HAP-1 (cell line): ENCODE measurements at regions not wholly inside any gene's neighbourhood (a gene's known extent, or its start where the extent isn't known, plus 50 kb on each side); places are given as distances from the start of the nearest gene placed in this dataset.

Source experiments
- DNase-seq, 2 experiments: peaks; one replicate each; pipeline ENCODE4 v3.0.0-alpha.2; 2016 to 2020; ENCODE audit warnings: low spot score in 2 of 2
- H3K27me3 ChIP-seq: fragments of 250-450 bp; sonication (Bioruptor Pico); 2 replicates; pipeline ENCODE4 v1.5.1; 2020; ENCODE audit warnings: low read depth, mild to moderate bottlenecking, moderate library complexity
- H3K36me3 ChIP-seq: fragments of 250-450 bp; sonication (Bioruptor Pico); replicated peaks from 2 replicates; pipeline ENCODE4 v1.5.1; 2020; ENCODE audit warnings: mild to moderate bottlenecking
- H3K4me1 ChIP-seq: fragments of 250-450 bp; sonication (Bioruptor Pico); 2 replicates; pipeline ENCODE4 v1.5.1; 2020; ENCODE audit warnings: mild to moderate bottlenecking
- H3K4me3 ChIP-seq: fragments of 250-450 bp; sonication (Bioruptor Pico); 2 replicates; pipeline ENCODE4 v1.5.1; 2020; ENCODE audit warnings: mild to moderate bottlenecking, moderate library complexity
- H3K9me3 ChIP-seq: fragments of 250-450 bp; sonication (Bioruptor Pico); 2 replicates; pipeline ENCODE4 v1.5.1; 2020; ENCODE audit warnings: mild to moderate bottlenecking, moderate library complexity
- in situ Hi-C: fragments of 300-500 bp; cut with MboI; formaldehyde crosslinking; loops from 3 replicates; pipeline ENCODE4 v1.14.3; 2020; ENCODE audit warnings: low sequenced_read_pairs, inconsistent platforms, mixed read lengths

DNA sequence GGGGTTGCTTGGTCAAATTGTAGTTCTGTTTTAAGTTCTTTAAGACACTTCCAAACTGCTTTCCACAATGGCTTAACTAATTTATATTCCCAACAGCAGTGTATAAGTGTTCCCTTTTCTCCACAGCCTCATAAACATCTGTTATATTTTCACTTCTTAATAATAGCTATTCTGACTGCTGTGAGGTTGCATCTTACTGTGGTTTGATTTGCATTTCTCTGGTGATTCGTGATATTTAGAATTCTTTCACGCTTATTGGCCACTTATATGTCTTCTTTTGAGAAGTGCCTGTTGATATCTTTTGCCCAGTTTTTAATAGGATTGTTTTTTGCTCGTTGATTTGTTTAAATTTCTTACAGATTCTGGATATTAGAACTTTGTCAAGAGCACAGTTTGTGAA is 278.6 kb upstream of the ITM2A start:
- no peaks in the 10 kb centered on the region for H3K9me3 ChIP-seq
- no peaks in the 10 kb centered on the region for H3K36me3 ChIP-seq
- H3K4me3 ChIP-seq, result no peak overlapping the region
- H3K27me3 ChIP-seq, result no peaks in the 10 kb centered on the region
- H3K4me1 ChIP-seq, result no peaks in the 10 kb centered on the region
- in situ Hi-C loops, result no loop called here
- no peak for DNase-seq

DNA sequence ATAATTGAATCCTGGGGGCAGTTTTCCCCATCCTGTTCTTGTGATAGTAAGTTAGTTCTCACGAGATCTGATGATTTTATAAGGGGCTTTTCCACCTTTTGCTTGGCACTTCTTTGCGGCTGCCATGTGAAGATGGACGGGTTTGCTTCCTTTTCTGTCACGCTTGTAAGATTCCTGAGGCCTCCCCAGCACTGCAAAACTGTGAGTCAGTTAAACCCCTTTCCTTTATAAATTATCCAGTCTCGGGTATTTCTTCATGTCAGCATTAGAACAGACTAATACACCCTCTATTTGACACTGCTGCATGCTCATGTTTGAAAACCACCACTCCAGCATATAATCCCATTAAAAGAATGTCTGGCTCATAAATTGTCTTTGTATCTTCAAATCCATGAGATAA is 264.4 kb upstream of the ITM2A start:
- DNase-seq, result no peak
- Histone ChIP-seq H3K4me1 (no peaks in the 10 kb centered on the region), H3K4me3 (no peak overlapping the region), H3K9me3 (no peaks in the 10 kb centered on the region), H3K27me3 (no peaks in the 10 kb centered on the region), H3K36me3 (no peaks in the 10 kb centered on the region)
- in situ Hi-C loops, result no loop called here

DNA sequence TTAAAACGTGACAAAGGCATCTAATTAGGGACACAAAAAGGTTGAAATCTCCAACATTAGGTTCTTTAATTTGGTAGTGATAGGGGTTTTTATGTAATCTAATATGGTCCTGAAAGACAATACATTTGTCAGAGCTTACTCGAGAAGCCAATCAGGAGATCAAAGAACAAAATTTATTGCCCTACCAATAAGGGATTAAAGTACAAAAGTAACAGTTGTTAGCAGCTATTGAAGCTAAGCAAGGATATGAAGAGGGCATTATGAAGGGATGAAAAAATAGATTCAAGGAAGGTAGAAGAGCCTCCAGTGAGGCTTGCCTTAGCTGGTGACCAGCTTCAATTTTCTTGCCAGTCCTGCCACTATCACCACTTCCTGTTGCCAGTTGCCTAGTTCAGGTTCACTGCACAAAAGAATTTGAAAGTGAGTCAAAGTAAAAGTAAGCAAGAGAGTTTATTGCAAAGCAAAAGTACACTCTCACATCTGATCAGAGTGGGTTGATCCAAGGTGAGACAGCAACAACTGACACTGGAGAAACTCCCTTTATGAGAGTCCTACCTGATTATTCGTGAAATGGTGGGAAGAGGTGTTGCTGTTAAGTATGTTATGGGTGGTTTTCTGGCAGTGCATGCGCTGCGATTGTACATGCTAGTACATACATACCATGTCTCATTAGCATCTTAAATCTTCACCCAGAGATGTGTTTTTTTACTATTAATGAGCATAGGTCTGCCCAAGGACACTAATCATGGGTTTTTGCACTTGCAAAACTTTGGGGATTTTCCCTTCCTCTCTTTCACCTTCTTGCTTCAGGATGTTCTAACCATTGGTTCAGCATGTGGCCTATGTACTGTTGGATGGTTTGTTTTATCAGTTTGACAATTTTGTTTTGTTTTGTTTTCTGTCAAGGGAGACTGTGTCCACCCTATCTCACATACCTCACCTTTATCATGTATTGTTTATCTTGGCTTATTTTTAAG is 263.2 kb upstream of the ITM2A start:
- no peak for DNase-seq
- no peaks in the 10 kb centered on the region for H3K36me3 ChIP-seq
- no peak overlapping the region for H3K4me3 ChIP-seq
- H3K9me3 ChIP-seq, result no peaks in the 10 kb centered on the region
- no peaks in the 10 kb centered on the region for H3K4me1 ChIP-seq
- in situ Hi-C loops, result no loop called here
- H3K27me3 ChIP-seq, result no peaks in the 10 kb centered on the region

DNA sequence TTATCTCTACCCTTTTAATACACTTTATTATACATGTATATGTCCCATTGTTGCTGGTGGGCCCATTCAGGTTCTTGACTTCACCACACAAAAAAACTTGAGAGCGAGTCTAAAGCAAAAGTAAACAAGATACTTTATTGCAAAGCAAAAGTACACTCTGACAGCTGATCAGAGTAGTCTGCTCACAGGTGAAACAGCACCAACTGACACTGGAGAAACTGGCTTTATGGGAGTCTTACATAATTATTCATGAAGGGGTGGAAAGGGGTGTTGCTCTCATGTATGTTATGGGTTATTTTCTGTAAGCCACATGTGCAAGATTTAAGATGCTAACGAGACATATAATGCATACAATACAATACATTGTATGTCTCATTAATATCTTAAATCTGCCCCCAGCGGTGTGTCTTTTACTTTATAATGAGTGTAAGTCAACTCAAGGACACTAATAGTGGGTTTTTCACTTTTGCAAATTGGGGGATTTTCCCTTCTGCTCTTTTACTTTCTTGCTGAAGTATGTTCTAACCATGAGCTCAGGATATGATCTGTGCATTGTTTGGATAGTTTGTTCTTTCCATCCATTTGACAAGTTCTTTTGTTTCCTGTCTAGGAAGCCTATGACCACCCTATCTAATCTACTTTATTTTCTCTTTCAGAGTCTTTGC is 256.1 kb upstream of the ITM2A start:
- H3K4me1 ChIP-seq, result no peaks in the 10 kb centered on the region
- no peaks in the 10 kb centered on the region for H3K9me3 ChIP-seq
- no peaks in the 10 kb centered on the region for H3K27me3 ChIP-seq
- no peaks in the 10 kb centered on the region for H3K36me3 ChIP-seq
- no peak overlapping the region for H3K4me3 ChIP-seq
- in situ Hi-C loops, result no loop called here
- DNase-seq, result no peak

DNA sequence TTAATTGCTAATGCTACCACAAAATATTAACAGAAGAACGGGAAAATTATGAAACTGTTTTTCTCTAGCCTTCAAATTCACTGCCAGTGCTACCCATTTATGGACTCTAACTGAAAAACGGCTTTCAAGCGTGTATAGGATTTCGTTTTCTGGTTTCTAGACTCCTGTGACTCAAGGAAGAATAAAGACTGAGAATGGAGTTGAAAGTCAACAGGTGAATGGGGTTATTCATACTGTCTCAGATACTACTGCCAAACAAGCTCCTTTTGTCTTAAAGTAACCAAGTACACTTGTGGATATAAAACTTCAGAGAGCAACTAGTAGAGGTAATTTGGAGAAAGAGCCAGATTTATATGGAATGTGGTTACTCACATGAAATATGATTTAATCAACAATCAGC is 251.1 kb upstream of the ITM2A start:
- H3K4me3 ChIP-seq, result no peak overlapping the region
- no peaks in the 10 kb centered on the region for H3K9me3 ChIP-seq
- no peaks in the 10 kb centered on the region for H3K4me1 ChIP-seq
- H3K36me3 ChIP-seq, result no peaks in the 10 kb centered on the region
- H3K27me3 ChIP-seq, result no peaks in the 10 kb centered on the region
- DNase-seq, result no peak
- in situ Hi-C loops, result no loop called here

DNA sequence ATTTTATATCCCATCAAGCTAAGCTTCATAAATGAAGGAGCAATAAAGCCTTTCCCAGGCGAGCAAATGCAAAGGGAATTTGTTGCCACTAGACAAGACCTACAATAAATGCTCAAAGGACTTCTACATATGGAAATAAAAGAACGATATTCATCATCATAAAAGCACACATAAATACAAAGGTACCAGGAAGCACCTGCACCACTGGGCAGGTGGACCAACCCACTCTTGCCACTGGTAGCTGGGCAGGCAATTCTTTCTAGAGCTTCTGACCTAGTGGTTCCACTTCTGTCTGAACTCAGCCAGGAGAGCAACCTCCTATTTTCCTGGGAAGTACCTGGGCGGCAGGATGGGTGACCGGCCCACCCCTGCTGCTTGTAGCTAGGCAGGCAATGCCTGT is 237.2 kb upstream of the ITM2A start:
- H3K27me3 ChIP-seq, result no peaks in the 10 kb centered on the region
- no peaks in the 10 kb centered on the region; the same call in 1 of the 2 replicates for H3K4me1 ChIP-seq
- in situ Hi-C loops, result no loop called here
- no peak for DNase-seq
- H3K36me3 ChIP-seq, result no peaks in the 10 kb centered on the region
- H3K9me3 ChIP-seq, result no peaks in the 10 kb centered on the region
- no peak overlapping the region for H3K4me3 ChIP-seq

DNA sequence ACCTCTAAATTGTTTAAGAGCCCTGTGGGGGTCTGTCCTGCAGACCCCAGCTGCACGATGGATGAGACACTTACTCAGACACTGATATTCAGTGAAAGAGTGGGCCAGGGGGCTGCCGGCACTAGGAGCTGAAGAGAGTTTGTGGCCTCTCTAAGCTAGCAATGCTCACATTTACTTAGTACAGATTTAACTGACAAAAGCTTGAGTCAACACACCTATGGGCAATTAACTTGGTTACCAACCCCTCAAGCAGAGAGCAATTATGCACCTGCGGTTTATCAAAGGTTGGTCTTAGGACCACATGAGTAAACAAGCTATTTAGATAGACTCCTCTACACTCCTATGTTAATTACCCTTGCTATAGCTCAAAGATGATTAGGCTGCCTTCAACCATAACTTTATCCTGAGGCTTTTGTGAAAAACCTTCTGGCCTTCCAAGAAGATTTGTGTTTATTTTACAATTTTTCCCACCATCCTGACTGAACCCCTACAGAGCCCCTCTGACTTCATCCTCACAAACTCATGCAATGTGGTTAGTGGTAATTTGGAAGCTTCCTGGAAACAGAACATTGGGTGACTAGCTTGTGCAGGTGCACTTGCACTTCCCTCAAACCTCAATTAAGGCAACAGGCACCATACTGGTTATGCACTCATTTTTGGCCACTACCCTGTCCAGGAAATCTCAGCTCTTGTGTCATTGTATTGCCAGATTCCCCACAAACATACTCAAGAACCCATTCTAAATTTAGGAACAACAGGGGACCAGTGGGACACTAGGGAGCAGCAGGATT is 234.4 kb upstream of the ITM2A start:
- H3K4me1 ChIP-seq, result no peaks in the 10 kb centered on the region
- no peak overlapping the region for H3K4me3 ChIP-seq
- in situ Hi-C loops, result no loop called here
- no peaks in the 10 kb centered on the region for H3K27me3 ChIP-seq
- no peak for DNase-seq
- no peaks in the 10 kb centered on the region for H3K36me3 ChIP-seq
- no peaks in the 10 kb centered on the region for H3K9me3 ChIP-seq

DNA sequence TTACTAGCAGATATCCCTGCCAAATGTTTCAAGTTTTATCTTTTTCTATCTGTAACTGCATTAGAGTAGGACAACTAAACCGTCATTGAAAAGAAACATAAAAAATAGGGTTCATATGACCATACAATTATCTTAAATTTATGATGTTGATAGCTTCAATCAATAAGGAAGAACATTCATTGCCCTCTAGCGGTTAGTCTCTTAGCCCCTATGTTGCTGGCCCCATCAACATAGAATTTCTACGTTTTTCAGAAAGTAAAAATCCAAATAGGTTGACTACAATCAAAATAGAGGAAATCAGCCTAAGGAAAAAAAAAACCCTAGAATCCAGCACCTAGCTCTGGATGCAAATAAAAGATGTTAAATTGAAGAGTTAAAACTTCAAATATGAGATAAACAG is 225.1 kb upstream of the ITM2A start:
- in situ Hi-C loops, result no loop called here
- DNase-seq, result no peak
- no peaks in the 10 kb centered on the region for H3K27me3 ChIP-seq
- H3K9me3 ChIP-seq, result no peaks in the 10 kb centered on the region
- H3K36me3 ChIP-seq, result no peaks in the 10 kb centered on the region
- no peaks in the 10 kb centered on the region for H3K4me1 ChIP-seq
- no peak overlapping the region for H3K4me3 ChIP-seq

DNA sequence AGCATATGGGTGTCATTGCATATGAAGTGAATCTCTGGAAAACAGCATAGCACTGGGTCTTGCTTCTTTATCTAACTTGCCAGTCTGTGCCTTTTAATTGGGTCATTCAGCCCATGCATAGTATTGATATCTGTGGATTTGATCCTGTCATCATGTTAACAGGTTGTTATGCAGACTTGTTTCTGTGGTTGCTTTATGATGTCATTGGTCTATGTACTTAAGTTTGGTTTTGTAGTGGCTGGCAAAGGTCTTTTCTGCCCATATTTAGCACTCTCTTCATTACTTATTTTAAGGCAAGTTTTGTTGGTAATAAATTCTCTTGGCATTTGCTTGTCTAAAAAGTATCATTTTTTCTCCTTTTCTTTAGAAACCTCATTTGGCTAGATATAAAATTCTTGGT is 221.1 kb upstream of the ITM2A start:
- H3K4me3 ChIP-seq, result no peak overlapping the region
- no peak for DNase-seq
- no peaks in the 10 kb centered on the region for H3K27me3 ChIP-seq
- in situ Hi-C loops, result no loop called here
- H3K36me3 ChIP-seq, result no peaks in the 10 kb centered on the region
- no peaks in the 10 kb centered on the region for H3K4me1 ChIP-seq
- H3K9me3 ChIP-seq, result no peaks in the 10 kb centered on the region; the same call in 1 of the 2 replicates

DNA sequence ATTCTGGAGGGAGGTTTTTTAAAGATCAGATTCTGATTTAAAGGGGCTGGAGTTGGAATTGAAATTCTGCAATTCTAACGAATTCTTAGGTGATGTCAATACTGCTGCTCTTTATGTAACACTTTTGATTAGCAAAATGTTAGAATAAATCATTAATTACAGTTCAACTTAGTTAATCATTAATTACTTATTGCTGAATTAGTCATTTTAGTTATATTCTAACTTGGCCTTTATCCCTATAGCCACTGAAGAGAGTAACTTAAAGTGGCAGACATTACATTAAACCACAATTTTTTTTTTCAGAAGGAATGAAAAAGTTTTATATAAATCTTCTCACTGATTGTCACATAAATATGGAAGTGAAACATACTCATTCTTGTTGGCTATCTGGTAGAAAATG is 206.6 kb upstream of the ITM2A start:
- H3K4me3 ChIP-seq, result no peak overlapping the region
- H3K36me3 ChIP-seq, result no peaks in the 10 kb centered on the region
- no peaks in the 10 kb centered on the region for H3K27me3 ChIP-seq
- no peaks in the 10 kb centered on the region for H3K9me3 ChIP-seq
- H3K4me1 ChIP-seq, result 0 out of 2 replicates have a peak, but pooled peaks cover 2% of the 10 kb centered on the region
- in situ Hi-C loops, result no loop called here
- no peak for DNase-seq

DNA sequence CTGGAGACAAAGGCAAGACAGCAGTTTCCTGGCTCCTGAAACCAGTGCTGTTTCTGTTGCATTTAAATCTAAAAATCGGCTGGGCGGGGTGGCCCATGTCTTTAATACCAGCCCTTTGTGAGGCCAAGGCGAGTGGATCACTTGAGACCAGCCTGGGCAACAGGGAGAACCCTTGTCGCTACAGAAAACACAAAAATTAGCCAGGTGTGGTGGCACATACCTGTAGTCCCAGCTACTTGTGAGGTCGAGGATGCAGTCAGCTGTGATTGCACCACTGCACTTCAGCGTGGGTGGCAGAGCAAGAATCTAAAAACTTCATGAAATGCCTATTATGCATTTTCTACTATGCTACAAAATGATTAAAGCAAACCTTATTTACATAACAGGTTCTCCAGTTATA is 205.4 kb upstream of the ITM2A start:
- no peaks in the 10 kb centered on the region for H3K27me3 ChIP-seq
- H3K4me1 ChIP-seq, result 0 out of 2 replicates have a peak, but pooled peaks cover 2% of the 10 kb centered on the region
- H3K9me3 ChIP-seq, result no peaks in the 10 kb centered on the region
- no peaks in the 10 kb centered on the region for H3K36me3 ChIP-seq
- H3K4me3 ChIP-seq, result no peak overlapping the region
- in situ Hi-C loops, result no loop called here
- no peak for DNase-seq

DNA sequence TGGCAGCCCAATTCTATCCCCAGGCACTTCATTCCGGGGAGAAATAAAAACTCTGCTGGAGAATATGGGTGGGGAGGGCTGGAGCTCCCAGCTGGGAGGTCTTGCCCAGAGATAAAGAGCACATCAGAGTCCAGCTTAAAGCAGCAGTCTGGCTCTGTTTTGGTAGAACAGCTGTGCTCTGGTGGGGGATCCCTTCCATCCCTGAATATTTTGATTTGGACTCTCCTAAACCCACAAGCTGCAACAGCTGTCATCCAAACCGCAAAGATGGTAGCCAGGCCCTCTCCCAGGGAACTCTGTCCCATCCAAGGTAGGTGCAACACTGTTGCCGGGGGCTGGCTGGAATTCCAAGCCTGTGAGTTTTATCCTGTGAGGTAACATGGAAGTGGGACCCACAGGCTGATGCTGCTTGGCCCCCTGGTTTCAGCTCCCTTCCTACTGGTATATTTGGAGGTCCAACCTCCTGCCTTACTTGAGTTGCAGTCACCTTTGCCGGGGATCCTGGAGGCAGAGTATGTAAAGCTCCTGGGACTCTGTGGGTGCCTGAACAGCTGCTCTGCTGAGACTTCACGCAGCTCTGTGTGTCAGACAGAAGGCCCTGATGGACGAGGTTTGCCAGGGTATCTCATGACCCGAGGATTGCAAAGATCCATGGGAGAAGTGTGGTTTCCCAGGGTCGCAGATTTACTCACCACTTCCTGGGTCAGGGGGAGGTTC is 203.5 kb upstream of the ITM2A start:
- in situ Hi-C loops, result no loop called here
- no peaks in the 10 kb centered on the region for H3K36me3 ChIP-seq
- H3K9me3 ChIP-seq, result no peaks in the 10 kb centered on the region
- no peak overlapping the region for H3K4me3 ChIP-seq
- no peaks in the 10 kb centered on the region for H3K4me1 ChIP-seq
- no peaks in the 10 kb centered on the region for H3K27me3 ChIP-seq
- DNase-seq, result no peak

DNA sequence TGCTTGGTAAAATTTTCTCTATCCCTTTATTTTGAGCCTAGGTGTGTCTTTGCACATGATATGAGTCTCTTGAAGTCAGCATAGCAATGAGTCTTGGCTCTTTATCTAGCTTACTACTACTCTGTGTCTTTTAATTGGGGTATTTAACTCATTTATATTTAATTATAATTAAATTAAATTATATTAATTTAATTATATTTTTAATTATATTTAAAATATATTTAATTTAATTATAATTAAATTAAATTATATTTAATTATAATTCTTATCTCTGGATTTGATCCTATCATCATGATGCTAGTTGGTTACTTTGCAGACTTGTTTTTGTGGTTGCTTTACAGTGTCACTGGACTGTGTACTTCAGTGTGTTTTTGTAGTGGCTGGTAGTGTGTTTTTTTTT is 201.2 kb upstream of the ITM2A start:
- no peaks in the 10 kb centered on the region for H3K36me3 ChIP-seq
- no peaks in the 10 kb centered on the region for H3K9me3 ChIP-seq
- no peaks in the 10 kb centered on the region for H3K27me3 ChIP-seq
- DNase-seq, result no peak
- H3K4me3 ChIP-seq, result no peak overlapping the region
- in situ Hi-C loops, result no loop called here
- no peaks in the 10 kb centered on the region for H3K4me1 ChIP-seq
